ENCODE measurements at regions not wholly inside any gene's neighbourhood (a gene's known extent, or its start where the extent isn't known, plus 50 kb on each side); places are given as distances from the start of the nearest gene placed in this dataset.
"Not testable (repeated sequence)": the region's sequence is repeated elsewhere in the genome, so short reads cannot be mapped to it uniquely, and the experiment has no call there.

DNA sequence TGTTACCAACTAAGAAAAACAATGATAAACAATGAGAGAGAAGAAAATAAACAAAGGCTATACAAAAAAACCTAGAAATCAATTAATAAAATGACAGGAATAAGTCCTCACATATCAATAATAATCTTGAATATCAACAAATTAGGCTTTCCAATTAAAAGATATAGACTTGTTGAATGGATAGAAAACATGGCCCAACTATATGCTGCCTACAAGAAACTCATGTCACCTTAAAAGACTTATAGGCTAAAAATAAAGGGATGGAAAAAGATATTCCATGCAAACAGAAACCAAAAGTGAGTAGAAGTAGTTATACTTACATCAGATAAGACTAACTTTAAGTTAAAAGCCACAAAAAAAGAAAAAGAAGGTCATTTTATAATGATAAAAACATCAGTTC lies 183.9 kb downstream of the MYRFL start:
- H3K27ac ChIP-seq, result no peak overlapping the region
- TF ChIP-seq, protein P1, sequence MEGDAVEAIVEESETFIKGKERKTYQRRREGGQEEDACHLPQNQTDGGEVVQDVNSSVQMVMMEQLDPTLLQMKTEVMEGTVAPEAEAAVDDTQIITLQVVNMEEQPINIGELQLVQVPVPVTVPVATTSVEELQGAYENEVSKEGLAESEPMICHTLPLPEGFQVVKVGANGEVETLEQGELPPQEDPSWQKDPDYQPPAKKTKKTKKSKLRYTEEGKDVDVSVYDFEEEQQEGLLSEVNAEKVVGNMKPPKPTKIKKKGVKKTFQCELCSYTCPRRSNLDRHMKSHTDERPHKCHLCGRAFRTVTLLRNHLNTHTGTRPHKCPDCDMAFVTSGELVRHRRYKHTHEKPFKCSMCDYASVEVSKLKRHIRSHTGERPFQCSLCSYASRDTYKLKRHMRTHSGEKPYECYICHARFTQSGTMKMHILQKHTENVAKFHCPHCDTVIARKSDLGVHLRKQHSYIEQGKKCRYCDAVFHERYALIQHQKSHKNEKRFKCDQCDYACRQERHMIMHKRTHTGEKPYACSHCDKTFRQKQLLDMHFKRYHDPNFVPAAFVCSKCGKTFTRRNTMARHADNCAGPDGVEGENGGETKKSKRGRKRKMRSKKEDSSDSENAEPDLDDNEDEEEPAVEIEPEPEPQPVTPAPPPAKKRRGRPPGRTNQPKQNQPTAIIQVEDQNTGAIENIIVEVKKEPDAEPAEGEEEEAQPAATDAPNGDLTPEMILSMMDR (IDR thresholded peaks at IDR 0.05), result no peak
- H3K27me3 ChIP-seq, result no peaks in the 10 kb centered on the region
- no peaks in the 10 kb centered on the region for H3K36me3 ChIP-seq
- no peak for DNase-seq
- no peak for ATAC-seq
- intact Hi-C loops (cut with DNase I), result no loop called here
- H3K4me1 ChIP-seq, result no peaks in the 10 kb centered on the region
- no peak overlapping the region for H3K4me3 ChIP-seq
- H3K9me3 ChIP-seq, result peaks cover 8% of the 10 kb centered on the region

DNA sequence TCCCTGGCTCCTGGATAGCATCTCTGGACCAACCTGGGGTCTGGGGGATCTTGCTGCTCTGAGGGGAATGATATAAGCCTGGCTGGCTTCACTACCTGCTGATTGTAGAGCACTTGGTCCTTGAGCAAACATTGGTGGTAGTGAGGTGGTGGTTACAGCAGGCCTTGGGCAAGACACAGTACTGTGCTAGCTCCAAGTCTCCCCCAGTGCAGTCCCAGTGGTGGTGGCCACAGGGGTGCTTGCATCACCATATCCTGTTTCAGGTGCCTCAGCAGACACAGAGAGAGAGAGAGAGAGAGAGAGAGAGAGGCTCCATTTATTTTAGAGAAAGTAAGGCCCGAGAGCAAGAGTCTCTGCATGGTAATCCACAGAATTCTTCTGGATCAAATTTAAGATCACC lies 186.3 kb downstream of the MYRFL start:
- H3K9me3 ChIP-seq, result peaks cover 8% of the 10 kb centered on the region
- ATAC-seq (no peak), DNase-seq (no peak)
- H3K4me1 ChIP-seq, result no peaks in the 10 kb centered on the region
- H3K27ac ChIP-seq, result no peak overlapping the region
- intact Hi-C loops (cut with DNase I), result no loop called here
- H3K36me3 ChIP-seq, result no peaks in the 10 kb centered on the region
- TF ChIP-seq, protein P1 (IDR thresholded peaks at IDR 0.05), result no peak
- no peak overlapping the region for H3K4me3 ChIP-seq
- no peaks in the 10 kb centered on the region for H3K27me3 ChIP-seq

DNA sequence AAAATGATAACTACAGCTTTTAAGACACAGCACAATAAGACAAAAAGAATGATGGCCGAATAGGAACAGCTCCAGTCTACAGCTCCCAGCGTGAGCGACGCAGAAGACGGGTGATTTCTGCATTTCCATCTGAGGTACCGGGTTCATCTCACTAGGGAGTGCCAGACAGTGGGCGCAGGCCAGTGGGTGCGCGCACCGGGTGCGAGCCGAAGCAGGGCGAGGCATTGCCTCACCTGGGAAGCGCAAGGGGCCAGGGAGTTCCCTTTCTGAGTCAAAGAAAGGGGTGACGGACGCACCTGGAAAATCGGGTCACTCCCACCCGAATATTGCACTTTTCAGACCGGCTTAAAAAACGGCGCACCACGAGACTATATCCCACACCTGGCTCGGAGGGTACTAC lies 188.0 kb downstream of the MYRFL start:
- H3K9me3 ChIP-seq; H3K4me1 ChIP-seq; DNase-seq; H3K27ac ChIP-seq; ATAC-seq; H3K36me3 ChIP-seq; H3K27me3 ChIP-seq; intact Hi-C loops (cut with DNase I); H3K4me3 ChIP-seq: not testable (repeated sequence)

DNA sequence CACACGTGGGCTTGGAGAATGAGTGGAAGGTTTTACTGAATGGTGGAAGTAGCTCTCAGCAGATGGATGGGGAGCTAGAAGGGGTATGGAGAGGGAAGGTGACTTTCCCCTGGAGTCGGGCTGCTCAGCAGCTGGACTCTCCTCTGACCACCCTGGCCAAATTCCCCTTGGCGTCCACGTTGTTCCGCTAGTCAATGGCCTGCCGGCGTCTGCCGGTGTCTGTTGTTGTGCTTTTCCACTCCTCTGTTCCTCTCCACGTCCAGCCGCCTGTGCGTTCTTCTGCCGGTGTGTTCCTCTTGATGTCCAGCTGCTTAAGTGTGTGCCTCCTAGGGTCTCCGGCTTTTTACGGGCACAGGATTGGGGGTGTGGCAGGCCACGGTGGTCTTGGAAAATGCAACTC lies 203.5 kb downstream of the MYRFL start:
- H3K9me3 ChIP-seq, result no peaks in the 10 kb centered on the region
- intact Hi-C loops (cut with DNase I), result no loop called here
- DNase-seq (no peak), ATAC-seq (no peak)
- TF ChIP-seq, protein P1 (IDR thresholded peaks at IDR 0.05), result no peak
- H3K27me3 ChIP-seq, result no peaks in the 10 kb centered on the region
- no peaks in the 10 kb centered on the region for H3K4me1 ChIP-seq
- H3K27ac ChIP-seq, result no peak overlapping the region
- no peaks in the 10 kb centered on the region for H3K36me3 ChIP-seq
- no peak overlapping the region for H3K4me3 ChIP-seq

DNA sequence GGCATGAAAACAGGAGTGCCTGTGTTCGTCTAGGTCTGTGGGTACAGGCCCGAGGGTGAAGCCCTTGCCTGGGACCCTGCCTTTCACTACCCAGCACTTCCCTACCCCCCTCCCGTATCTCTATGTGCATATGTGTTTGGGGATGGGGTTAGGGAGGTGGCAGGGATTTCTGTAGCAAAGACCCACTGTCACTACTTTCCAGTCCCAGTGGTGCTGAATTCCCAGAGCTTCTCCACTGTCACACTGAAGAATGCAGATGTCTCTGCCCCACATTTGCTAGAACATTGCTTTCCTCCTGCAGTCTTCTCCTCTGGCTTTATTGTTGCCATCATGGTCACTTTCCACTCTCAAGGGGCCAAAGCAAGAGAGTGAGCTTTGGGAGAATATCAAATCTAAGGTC lies 203.9 kb downstream of the MYRFL start:
- DNase-seq (no peak), ATAC-seq (no peak)
- no peaks in the 10 kb centered on the region for H3K27me3 ChIP-seq
- no peak overlapping the region for H3K4me3 ChIP-seq
- no peaks in the 10 kb centered on the region for H3K36me3 ChIP-seq
- H3K9me3 ChIP-seq, result no peaks in the 10 kb centered on the region
- H3K4me1 ChIP-seq, result no peaks in the 10 kb centered on the region
- TF ChIP-seq, protein P1 (IDR thresholded peaks at IDR 0.05), result no peak
- H3K27ac ChIP-seq, result no peak overlapping the region
- intact Hi-C loops (cut with DNase I), result no loop called here

DNA sequence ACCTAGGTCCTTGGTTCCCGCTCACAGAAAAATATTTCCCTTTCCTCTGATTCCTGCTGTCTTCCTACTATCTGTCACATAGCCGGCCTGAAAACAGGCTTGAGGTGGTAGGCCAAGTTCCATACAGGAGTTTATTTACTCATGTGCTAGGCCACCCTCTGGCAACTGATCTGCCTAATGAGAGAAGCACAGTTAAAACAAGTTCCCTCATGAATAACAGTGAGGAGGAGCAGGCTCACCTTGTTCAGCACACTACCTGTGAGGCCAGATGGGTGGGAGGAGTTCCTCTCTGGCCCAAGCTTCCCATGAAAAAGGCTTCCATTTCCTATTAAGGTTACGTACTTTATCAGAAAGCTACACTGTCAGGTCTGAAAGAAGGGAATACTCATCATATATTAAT lies 206.0 kb downstream of the MYRFL start:
- ATAC-seq (no peak), DNase-seq (no peak)
- Histone ChIP-seq H3K9me3 (no peaks in the 10 kb centered on the region), H3K27me3 (no peaks in the 10 kb centered on the region), H3K27ac (no peak overlapping the region), H3K4me3 (no peak overlapping the region), H3K4me1 (no peaks in the 10 kb centered on the region), H3K36me3 (no peaks in the 10 kb centered on the region)
- TF ChIP-seq, protein P1 (IDR thresholded peaks at IDR 0.05), result no peak
- intact Hi-C loops (cut with DNase I), result no loop called here

All from upper lobe of right lung (tissue), 1 donor.